HepG2 (cell line): ENCODE measurements at regions not wholly inside any gene's neighbourhood (a gene's known extent, or its start where the extent isn't known, plus 50 kb on each side); places are given as distances from the start of the nearest gene placed in this dataset.

Experiments used
- KDM4B ChIP-seq: sonication (generic); formaldehyde crosslinking; IDR thresholded peaks from 2 replicates; pipeline ENCODE4 v1.4.0; 2020; ENCODE audit warnings: missing genetic modification reagents
- SMAD9 ChIP-seq: sonication (generic); formaldehyde crosslinking; IDR thresholded peaks from 2 replicates; pipeline ENCODE4 v1.5.1; 2020; ENCODE audit warnings: mild to moderate bottlenecking, missing genetic modification reagents
- SP140L ChIP-seq: sonication (generic); formaldehyde crosslinking; IDR thresholded peaks from 2 replicates; pipeline ENCODE4 v1.4.0; 2020; ENCODE audit warnings: missing genetic modification reagents, borderline replicate concordance
- TBX3 ChIP-seq: fragments of 450-650 bp; IDR thresholded peaks from 2 replicates; pipeline ENCODE4 v1.6.1; 2017; ENCODE audit warnings: antibody characterized with exemption, mild to moderate bottlenecking, inconsistent platforms, borderline replicate concordance
- THAP11 ChIP-seq: IDR thresholded peaks from 2 replicates; pipeline ENCODE4 v1.6.1; 2016; ENCODE audit warnings: missing biosample characterization, missing genetic modification reagents
- ZBTB42 ChIP-seq: sonication (generic); formaldehyde crosslinking; IDR thresholded peaks from 2 replicates; pipeline ENCODE4 v1.5.0; 2020; ENCODE audit warnings: mild to moderate bottlenecking, missing genetic modification reagents
- ZFP91 ChIP-seq: sonication (generic); formaldehyde crosslinking; IDR thresholded peaks from 2 replicates; pipeline ENCODE4 v1.9.0; 2022; ENCODE audit warnings: missing genetic modification reagents, mild to moderate bottlenecking, borderline replicate concordance
- ZNF282 ChIP-seq: fragments of 450-650 bp; IDR thresholded peaks from 2 replicates; pipeline ENCODE4 v1.6.1; 2018; ENCODE audit not compliant: partially characterized antibody
- ZNF432 ChIP-seq: sonication (generic); formaldehyde crosslinking; IDR thresholded peaks from 2 replicates; pipeline ENCODE4 v1.5.0; 2020; ENCODE audit warnings: missing genetic modification reagents, mild to moderate bottlenecking, borderline replicate concordance
- ZNF446 ChIP-seq: sonication (generic); formaldehyde crosslinking; IDR thresholded peaks from 2 replicates; pipeline ENCODE4 v1.5.0; 2020; ENCODE audit warnings: mild to moderate bottlenecking, missing genetic modification reagents
- ZNF652 ChIP-seq: IDR thresholded peaks from 2 replicates; pipeline ENCODE4 v1.6.1; 2016; ENCODE audit warnings: low read depth, borderline replicate concordance
- TF ChIP-seq, protein P1 (sequence below): sonication (generic); formaldehyde crosslinking; IDR thresholded peaks from 2 replicates; pipeline ENCODE4 v1.4.0; 2020; ENCODE audit warnings: missing genetic modification reagents
- TF ChIP-seq, protein P2 (sequence below): sonication (generic); formaldehyde crosslinking; IDR thresholded peaks from 2 replicates; pipeline ENCODE4 v1.4.0; 2020; ENCODE audit warnings: missing genetic modification reagents
- TF ChIP-seq, protein P3 (sequence below): sonication (generic); formaldehyde crosslinking; IDR thresholded peaks from 2 replicates; pipeline ENCODE4 v1.8.1; 2022; ENCODE audit warnings: low read depth, mild to moderate bottlenecking, missing genetic modification reagents
- TF ChIP-seq, protein P4 (sequence below): sonication (generic); formaldehyde crosslinking; conservative IDR thresholded peaks from 2 replicates; pipeline ENCODE4 v1.8.0; 2022; ENCODE audit warnings: mild to moderate bottlenecking, moderate library complexity, missing genetic modification reagents

GRCh38 chr6:26158076-26158580 is 70.9 kb downstream of the HFE start (continued):
- peak; percentile 79; the same call in 1 of the 2 replicates for TF ChIP-seq ZNF652 (CRISPR knock-in tag)
- TF ChIP-seq, protein P1, sequence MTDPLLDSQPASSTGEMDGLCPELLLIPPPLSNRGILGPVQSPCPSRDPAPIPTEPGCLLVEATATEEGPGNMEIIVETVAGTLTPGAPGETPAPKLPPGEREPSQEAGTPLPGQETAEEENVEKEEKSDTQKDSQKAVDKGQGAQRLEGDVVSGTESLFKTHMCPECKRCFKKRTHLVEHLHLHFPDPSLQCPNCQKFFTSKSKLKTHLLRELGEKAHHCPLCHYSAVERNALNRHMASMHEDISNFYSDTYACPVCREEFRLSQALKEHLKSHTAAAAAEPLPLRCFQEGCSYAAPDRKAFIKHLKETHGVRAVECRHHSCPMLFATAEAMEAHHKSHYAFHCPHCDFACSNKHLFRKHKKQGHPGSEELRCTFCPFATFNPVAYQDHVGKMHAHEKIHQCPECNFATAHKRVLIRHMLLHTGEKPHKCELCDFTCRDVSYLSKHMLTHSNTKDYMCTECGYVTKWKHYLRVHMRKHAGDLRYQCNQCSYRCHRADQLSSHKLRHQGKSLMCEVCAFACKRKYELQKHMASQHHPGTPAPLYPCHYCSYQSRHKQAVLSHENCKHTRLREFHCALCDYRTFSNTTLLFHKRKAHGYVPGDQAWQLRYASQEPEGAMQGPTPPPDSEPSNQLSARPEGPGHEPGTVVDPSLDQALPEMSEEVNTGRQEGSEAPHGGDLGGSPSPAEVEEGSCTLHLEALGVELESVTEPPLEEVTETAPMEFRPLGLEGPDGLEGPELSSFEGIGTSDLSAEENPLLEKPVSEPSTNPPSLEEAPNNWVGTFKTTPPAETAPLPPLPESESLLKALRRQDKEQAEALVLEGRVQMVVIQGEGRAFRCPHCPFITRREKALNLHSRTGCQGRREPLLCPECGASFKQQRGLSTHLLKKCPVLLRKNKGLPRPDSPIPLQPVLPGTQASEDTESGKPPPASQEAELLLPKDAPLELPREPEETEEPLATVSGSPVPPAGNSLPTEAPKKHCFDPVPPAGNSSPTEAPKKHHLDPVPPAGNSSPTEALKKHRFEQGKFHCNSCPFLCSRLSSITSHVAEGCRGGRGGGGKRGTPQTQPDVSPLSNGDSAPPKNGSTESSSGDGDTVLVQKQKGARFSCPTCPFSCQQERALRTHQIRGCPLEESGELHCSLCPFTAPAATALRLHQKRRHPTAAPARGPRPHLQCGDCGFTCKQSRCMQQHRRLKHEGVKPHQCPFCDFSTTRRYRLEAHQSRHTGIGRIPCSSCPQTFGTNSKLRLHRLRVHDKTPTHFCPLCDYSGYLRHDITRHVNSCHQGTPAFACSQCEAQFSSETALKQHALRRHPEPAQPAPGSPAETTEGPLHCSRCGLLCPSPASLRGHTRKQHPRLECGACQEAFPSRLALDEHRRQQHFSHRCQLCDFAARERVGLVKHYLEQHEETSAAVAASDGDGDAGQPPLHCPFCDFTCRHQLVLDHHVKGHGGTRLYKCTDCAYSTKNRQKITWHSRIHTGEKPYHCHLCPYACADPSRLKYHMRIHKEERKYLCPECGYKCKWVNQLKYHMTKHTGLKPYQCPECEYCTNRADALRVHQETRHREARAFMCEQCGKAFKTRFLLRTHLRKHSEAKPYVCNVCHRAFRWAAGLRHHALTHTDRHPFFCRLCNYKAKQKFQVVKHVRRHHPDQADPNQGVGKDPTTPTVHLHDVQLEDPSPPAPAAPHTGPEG (CRISPR knock-in tag): peak; percentile 47; the same call in 1 of the 2 replicates
- peak; percentile 77; the same call in 1 of the 2 replicates for TF ChIP-seq SMAD9 (CRISPR knock-in tag)
- peak; percentile 91 for TF ChIP-seq ZFP91 (CRISPR knock-in tag)
- no peak for TF ChIP-seq KDM4B (CRISPR knock-in tag)
- TF ChIP-seq ZNF432: no peak
- TF ChIP-seq, protein P2, sequence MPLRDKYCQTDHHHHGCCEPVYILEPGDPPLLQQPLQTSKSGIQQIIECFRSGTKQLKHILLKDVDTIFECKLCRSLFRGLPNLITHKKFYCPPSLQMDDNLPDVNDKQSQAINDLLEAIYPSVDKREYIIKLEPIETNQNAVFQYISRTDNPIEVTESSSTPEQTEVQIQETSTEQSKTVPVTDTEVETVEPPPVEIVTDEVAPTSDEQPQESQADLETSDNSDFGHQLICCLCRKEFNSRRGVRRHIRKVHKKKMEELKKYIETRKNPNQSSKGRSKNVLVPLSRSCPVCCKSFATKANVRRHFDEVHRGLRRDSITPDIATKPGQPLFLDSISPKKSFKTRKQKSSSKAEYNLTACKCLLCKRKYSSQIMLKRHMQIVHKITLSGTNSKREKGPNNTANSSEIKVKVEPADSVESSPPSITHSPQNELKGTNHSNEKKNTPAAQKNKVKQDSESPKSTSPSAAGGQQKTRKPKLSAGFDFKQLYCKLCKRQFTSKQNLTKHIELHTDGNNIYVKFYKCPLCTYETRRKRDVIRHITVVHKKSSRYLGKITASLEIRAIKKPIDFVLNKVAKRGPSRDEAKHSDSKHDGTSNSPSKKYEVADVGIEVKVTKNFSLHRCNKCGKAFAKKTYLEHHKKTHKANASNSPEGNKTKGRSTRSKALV: peak; percentile 55
- 0 out of 2 replicates have a peak, but pooled peaks have one; percentile 7 for TF ChIP-seq TBX3
- peak; percentile 67; the same call in 1 of the 2 replicates for TF ChIP-seq THAP11 (CRISPR knock-in tag)
- TF ChIP-seq, protein P3, sequence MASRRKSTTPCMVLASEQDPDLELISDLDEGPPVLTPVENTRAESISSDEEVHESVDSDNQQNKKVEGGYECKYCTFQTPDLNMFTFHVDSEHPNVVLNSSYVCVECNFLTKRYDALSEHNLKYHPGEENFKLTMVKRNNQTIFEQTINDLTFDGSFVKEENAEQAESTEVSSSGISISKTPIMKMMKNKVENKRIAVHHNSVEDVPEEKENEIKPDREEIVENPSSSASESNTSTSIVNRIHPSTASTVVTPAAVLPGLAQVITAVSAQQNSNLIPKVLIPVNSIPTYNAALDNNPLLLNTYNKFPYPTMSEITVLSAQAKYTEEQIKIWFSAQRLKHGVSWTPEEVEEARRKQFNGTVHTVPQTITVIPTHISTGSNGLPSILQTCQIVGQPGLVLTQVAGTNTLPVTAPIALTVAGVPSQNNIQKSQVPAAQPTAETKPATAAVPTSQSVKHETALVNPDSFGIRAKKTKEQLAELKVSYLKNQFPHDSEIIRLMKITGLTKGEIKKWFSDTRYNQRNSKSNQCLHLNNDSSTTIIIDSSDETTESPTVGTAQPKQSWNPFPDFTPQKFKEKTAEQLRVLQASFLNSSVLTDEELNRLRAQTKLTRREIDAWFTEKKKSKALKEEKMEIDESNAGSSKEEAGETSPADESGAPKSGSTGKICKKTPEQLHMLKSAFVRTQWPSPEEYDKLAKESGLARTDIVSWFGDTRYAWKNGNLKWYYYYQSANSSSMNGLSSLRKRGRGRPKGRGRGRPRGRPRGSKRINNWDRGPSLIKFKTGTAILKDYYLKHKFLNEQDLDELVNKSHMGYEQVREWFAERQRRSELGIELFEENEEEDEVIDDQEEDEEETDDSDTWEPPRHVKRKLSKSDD (CRISPR knock-in tag): no peak
- TF ChIP-seq ZNF446 (CRISPR knock-in tag): no peak
- TF ChIP-seq ZNF282: no peak
- TF ChIP-seq, protein P4, sequence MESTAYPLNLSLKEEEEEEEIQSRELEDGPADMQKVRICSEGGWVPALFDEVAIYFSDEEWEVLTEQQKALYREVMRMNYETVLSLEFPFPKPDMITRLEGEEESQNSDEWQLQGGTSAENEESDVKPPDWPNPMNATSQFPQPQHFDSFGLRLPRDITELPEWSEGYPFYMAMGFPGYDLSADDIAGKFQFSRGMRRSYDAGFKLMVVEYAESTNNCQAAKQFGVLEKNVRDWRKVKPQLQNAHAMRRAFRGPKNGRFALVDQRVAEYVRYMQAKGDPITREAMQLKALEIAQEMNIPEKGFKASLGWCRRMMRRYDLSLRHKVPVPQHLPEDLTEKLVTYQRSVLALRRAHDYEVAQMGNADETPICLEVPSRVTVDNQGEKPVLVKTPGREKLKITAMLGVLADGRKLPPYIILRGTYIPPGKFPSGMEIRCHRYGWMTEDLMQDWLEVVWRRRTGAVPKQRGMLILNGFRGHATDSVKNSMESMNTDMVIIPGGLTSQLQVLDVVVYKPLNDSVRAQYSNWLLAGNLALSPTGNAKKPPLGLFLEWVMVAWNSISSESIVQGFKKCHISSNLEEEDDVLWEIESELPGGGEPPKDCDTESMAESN (CRISPR knock-in tag): peak; percentile 18; the same call in 1 of the 2 replicates
- peak; percentile 47; the same call in 1 of the 2 replicates for TF ChIP-seq ZBTB42 (CRISPR knock-in tag)
- no peak for TF ChIP-seq SP140L (CRISPR knock-in tag)
